K562 (cell line): ENCODE measurements at regions not wholly inside any gene's neighbourhood (a gene's known extent, or its start where the extent isn't known, plus 50 kb on each side); places are given as distances from the start of the nearest gene placed in this dataset.

ENCODE experiments used
- ATAC-seq: fragments of 200-7000 bp; cut with Tn5 transposase; 3 replicates; pipeline ENCODE4 v1.9.1; 2020; ENCODE audit warnings: moderate library complexity
- BruUV-seq: library from RNA; stranded (reverse); fragments of 400-500 nt; replicated peaks from 2 replicates; lab custom pipeline; 2021; lab: Mats Ljungman, UMichigan
- CTCF ChIA-PET: fragments of 300-600 bp; formaldehyde crosslinking; extraction: SDS; loops from one replicate; lab custom pipeline; 2021; ENCODE audit warnings: low intra/inter-chr PET ratio; lab: Yijun Ruan, JAX
- POLR2A ChIA-PET: fragments of 300-600, 350-650 bp; sonication (Branson Sonifier 250); formaldehyde crosslinking; extraction: SDS; loops from one replicate; lab custom pipeline; 2021; ENCODE audit warnings: antibody characterized with exemption, inconsistent platforms; lab: Yijun Ruan, JAX
- DNase-seq, 4 experiments: peaks; one replicate each; pipeline versions ENCODE4 v3.0.0 to v3.0.0-alpha.2; 2011 to 2018; ENCODE audit warnings: low spot score in 3 of 4, mixed read lengths in 3 of 4; ENCODE audit errors: extremely low read depth in 1 of 4
- FAIRE-seq: peaks from 2 replicates; lab custom pipeline; 2011; peaks lifted over from hg19 to GRCh38; lab: Jason Lieb, UNC
- H2AFZ ChIP-seq: 2 replicates; pipeline ENCODE4 v1.6.0; 2011; ENCODE audit warnings: low read depth, low read length, control low read depth, inconsistent platforms
- H3K27ac ChIP-seq: fragments of 200-600 bp; 3 replicates; pipeline ENCODE4 v1.8.0; 2011; ENCODE audit warnings: low read depth, mild to moderate bottlenecking, control low read depth, inconsistent platforms, low read length, moderate library complexity, mixed read lengths; ENCODE audit errors: extremely low read depth
- H3K27me3 ChIP-seq, 2 experiments: fragments of 300-600 bp in 1 of 2; 2 replicates in 1 of 2; 3 replicates in 1 of 2; pipeline versions ENCODE4 v1.6.0 to v1.8.0; 2011; ENCODE audit warnings: inconsistent platforms in 2 of 2, low read length in 2 of 2, mild to moderate bottlenecking in 1 of 2, mixed read lengths in 1 of 2, moderate library complexity in 1 of 2; ENCODE audit not compliant: control insufficient read depth in 2 of 2, insufficient read depth in 2 of 2
- H3K36me3 ChIP-seq: fragments of 300-600 bp; 3 replicates; pipeline ENCODE4 v1.8.0; 2011; ENCODE audit warnings: mild to moderate bottlenecking, low read length, inconsistent platforms; ENCODE audit not compliant: control insufficient read depth, insufficient read depth
- H3K4me1 ChIP-seq, 2 experiments: fragments of 200-600 bp in 1 of 2; replicated peaks in 1 of 2; 2 replicates in 1 of 2; 3 replicates in 1 of 2; pipeline versions ENCODE4 v1.5.1 to v1.8.0; 2011; ENCODE audit warnings: inconsistent platforms in 2 of 2, low read length in 2 of 2, mild to moderate bottlenecking in 1 of 2, mixed read lengths in 1 of 2, moderate library complexity in 1 of 2; ENCODE audit not compliant: control insufficient read depth in 2 of 2, insufficient read depth in 2 of 2
- H3K4me2 ChIP-seq: 2 replicates; pipeline ENCODE4 v1.6.1; 2011; ENCODE audit warnings: low read length, control low read depth, inconsistent platforms, mixed read lengths; ENCODE audit not compliant: insufficient read depth
- H3K4me3 ChIP-seq: fragments of 200-600 bp; sonication (generic), shearing (Covaris generic); 2 replicates; pipeline ENCODE4 v1.5.1; 2016; ENCODE audit warnings: control low read depth, inconsistent platforms
- H3K79me2 ChIP-seq: fragments of 200-600 bp; 3 replicates; pipeline ENCODE4 v1.8.0; 2011; ENCODE audit warnings: low read length, inconsistent platforms; ENCODE audit not compliant: control insufficient read depth, insufficient read depth
- H3K9ac ChIP-seq, 2 experiments: 2 replicates each; pipeline versions ENCODE4 v1.6.0 to v1.6.1; 2011; ENCODE audit warnings: low read depth in 2 of 2, low read length in 2 of 2, control low read depth in 1 of 2, inconsistent platforms in 1 of 2, mild to moderate bottlenecking in 1 of 2, mixed read lengths in 1 of 2; ENCODE audit not compliant: insufficient read depth in 1 of 2
- H3K9me1 ChIP-seq: one replicate; pipeline ENCODE4 v1.6.0; 2011; ENCODE audit warnings: inconsistent platforms, mild to moderate bottlenecking, low read length, moderate library complexity; ENCODE audit not compliant: control insufficient read depth, insufficient read depth
- H3K9me3 ChIP-seq: replicated peaks from 2 replicates; pipeline ENCODE4 v1.5.1; 2011; ENCODE audit warnings: low read depth, low read length, inconsistent platforms; ENCODE audit not compliant: control insufficient read depth, insufficient read depth
- H4K20me1 ChIP-seq: replicated peaks from 2 replicates; pipeline ENCODE4 v1.6.1; 2011; ENCODE audit warnings: low read length, inconsistent platforms, mixed read lengths; ENCODE audit not compliant: control insufficient read depth, insufficient read depth
- CBFA2T3 ChIP-seq: fragments of 450-650 bp; IDR thresholded peaks from 2 replicates; pipeline ENCODE4 v1.6.1; 2017
- EGR1 ChIP-seq: fragments of 450-650 bp; conservative IDR thresholded peaks from 2 replicates; pipeline ENCODE4 v1.6.1; 2017; ENCODE audit warnings: mild to moderate bottlenecking
- HDAC1 ChIP-seq, 2 experiments: fragments of 450-650 bp; IDR thresholded peaks; 2 replicates each; pipeline ENCODE4 v1.6.1; 2016 to 2017; ENCODE audit warnings: inconsistent platforms in 1 of 2, mild to moderate bottlenecking in 1 of 2, moderate library complexity in 1 of 2
- MYC ChIP-seq, 2 experiments: fragments of 250-450 bp in 1 of 2; sonication (Bioruptor Pico) in 1 of 2; IDR thresholded peaks; 2 replicates each; pipeline versions ENCODE4 v1.5.1 to v1.6.1; 2012 to 2021; ENCODE audit warnings: low read depth in 2 of 2, borderline replicate concordance in 1 of 2, improper control_type of control experiment in 1 of 2, low read length in 1 of 2, mild to moderate bottlenecking in 1 of 2, moderate library complexity in 1 of 2
- RBBP5 ChIP-seq: fragments of 200-600 bp; sonication (generic); IDR thresholded peaks from 2 replicates; pipeline ENCODE4 v1.6.1; 2012; ENCODE audit warnings: borderline replicate concordance, mild to moderate bottlenecking, low read length, control low read depth, inconsistent platforms; ENCODE audit not compliant: insufficient read depth, poor library complexity, severe bottlenecking
- SMARCA4 ChIP-seq: fragments of 450-650 bp; IDR thresholded peaks from 2 replicates; pipeline ENCODE4 v1.6.1; 2016
- SPI1 ChIP-seq: IDR thresholded peaks from 2 replicates; pipeline ENCODE4 v1.6.1; 2011; ENCODE audit warnings: low read depth, low read length, control low read depth, borderline replicate concordance
- ZBTB43 ChIP-seq: sonication (generic); formaldehyde crosslinking; IDR thresholded peaks from 2 replicates; pipeline ENCODE4 v1.8.0; 2023; ENCODE audit warnings: mild to moderate bottlenecking, missing genetic modification reagents
- ZBTB9 ChIP-seq: fragments of 450-650 bp; formaldehyde crosslinking; IDR thresholded peaks from 2 replicates; pipeline ENCODE4 v1.4.0; 2020; ENCODE audit warnings: mild to moderate bottlenecking, moderate library complexity
- ZFP30 ChIP-seq: fragments of 250-450 bp; sonication (Bioruptor Pico); IDR thresholded peaks from 2 replicates; pipeline ENCODE4 v1.8.0; 2022; ENCODE audit warnings: moderate library complexity, mild to moderate bottlenecking, inconsistent platforms, borderline replicate concordance
- ZNF644 ChIP-seq: fragments of 200-800 bp; sonication (Bioruptor generic); IDR thresholded peaks from 2 replicates; pipeline ENCODE4 v1.6.1; 2016; ENCODE audit warnings: low read depth, missing genetic modification characterization, missing compliant biosample characterization
- WGBS: fragments of 100-300 bp; shearing (Covaris generic); methylation state at CpG from one replicate; pipeline ENCODE4 v1.1.6; 2016; ENCODE audit warnings: low coverage, mixed read lengths; ENCODE audit not compliant: insufficient coverage; ENCODE audit errors: missing lambda C conversion rate; 5-methylcytosine and 5-hydroxymethylcytosine counted together
- in situ Hi-C: fragments of 300-500 bp; cut with MboI; formaldehyde crosslinking; loops from 4 replicates; pipeline ENCODE4 v1.15.0; 2018; ENCODE audit warnings: inconsistent platforms, mixed read lengths
- intact Hi-C: fragments of 100-400 bp; cut with micrococcal nuclease; formaldehyde crosslinking; loops from 2 replicates; pipeline ENCODE4 v1.14.2; 2022

- Histone ChIP-seq H3K9me1 (no peaks in the 10 kb centered on the region), H4K20me1 (no peaks in the 10 kb centered on the region), H3K79me2 (no peaks in the 10 kb centered on the region), H3K27me3 (peaks cover 0 to 9% of the 10 kb centered on the region in 2 experiments; a peak in 1 of 5 replicates), H3K27ac (no peak overlapping the region), H3K9me3 (no peaks in the 10 kb centered on the region), H2AFZ (no peak overlapping the region), H3K9ac (no peak overlapping the region), H3K4me1 (no peaks in the 10 kb centered on the region), H3K4me2 (no peak overlapping the region), H3K4me3 (no peak overlapping the region), H3K36me3 (no peaks in the 10 kb centered on the region)
- ChIA-PET CTCF (no interaction called here), POLR2A (interaction anchor here (0.9 kb wide), 1 partner anchor 10 kb away, joined by 4 read pairs; no protein-coding TSS in a partner anchor)
- no peak for ATAC-seq
- WGBS, result 0% methylated on average over 2 of the region's 2 CpGs
- FAIRE-seq, result no peak
- no peak for DNase-seq
- intact Hi-C loops, result no loop called here
- TF ChIP-seq ZFP30 (CRISPR knock-in tag), result no peak
- TF ChIP-seq ZBTB43, result no peak
- peak; percentile 34 for TF ChIP-seq CBFA2T3
- BruUV-seq, result no TSS peak
- in situ Hi-C loops, result no loop called here
These were observed 156.8 kb downstream of the NXNL2 start for GRCh38 chr9:88691811-88692210.

- intact Hi-C loops, result no loop called here
- H3K4me1 ChIP-seq, result no peaks in the 10 kb centered on the region; a peak in 1 of 5 replicates
- H3K9ac ChIP-seq, result no peak overlapping the region
- no peaks in the 10 kb centered on the region for H3K79me2 ChIP-seq
- no peaks in the 10 kb centered on the region for H3K9me3 ChIP-seq
- no peaks in the 10 kb centered on the region for H3K9me1 ChIP-seq
- in situ Hi-C loops, result no loop called here
- TF ChIP-seq SMARCA4, result no peak
- no peak for TF ChIP-seq MYC (IDR thresholded peaks at IDR 0.05; ENCODE audit: low read depth, low read length)
- no peak for TF ChIP-seq MYC (CRISPR knock-in tag; IDR thresholded peaks at IDR 0.05; ENCODE audit: borderline replicate concordance, low read depth)
- TF ChIP-seq SPI1, result no peak
- no peak for TF ChIP-seq HDAC1 (IDR thresholded peaks at IDR 0.05)
- no peak for TF ChIP-seq ZNF644 (tag)
- no peak for TF ChIP-seq EGR1
- no peak for TF ChIP-seq RBBP5
- no peak for TF ChIP-seq ZBTB9
- no peak for DNase-seq
- no peak overlapping the region for H2AFZ ChIP-seq
- no peaks in the 10 kb centered on the region for H3K36me3 ChIP-seq
- no peak for FAIRE-seq
- 0% methylated on average over 2 of the region's 2 CpGs for WGBS
- BruUV-seq, result no TSS peak
- H3K4me3 ChIP-seq, result no peak overlapping the region
- ATAC-seq, result no peak
- peaks cover 0 to 15% of the 10 kb centered on the region in 2 experiments; a peak in 3 of 5 replicates for H3K27me3 ChIP-seq
- no peak overlapping the region for H3K27ac ChIP-seq
- POLR2A ChIA-PET, result no interaction called here
- H3K4me2 ChIP-seq, result no peak overlapping the region
- CTCF ChIA-PET, result no interaction called here
- H4K20me1 ChIP-seq, result no peaks in the 10 kb centered on the region
These were observed 157.8 kb downstream of the NXNL2 start for GRCh38 chr9:88692827-88693226.
